ENCODE measurements at regions not wholly inside any gene's neighbourhood (a gene's known extent, or its start where the extent isn't known, plus 50 kb on each side); places are given as distances from the start of the nearest gene placed in this dataset.

DNA sequence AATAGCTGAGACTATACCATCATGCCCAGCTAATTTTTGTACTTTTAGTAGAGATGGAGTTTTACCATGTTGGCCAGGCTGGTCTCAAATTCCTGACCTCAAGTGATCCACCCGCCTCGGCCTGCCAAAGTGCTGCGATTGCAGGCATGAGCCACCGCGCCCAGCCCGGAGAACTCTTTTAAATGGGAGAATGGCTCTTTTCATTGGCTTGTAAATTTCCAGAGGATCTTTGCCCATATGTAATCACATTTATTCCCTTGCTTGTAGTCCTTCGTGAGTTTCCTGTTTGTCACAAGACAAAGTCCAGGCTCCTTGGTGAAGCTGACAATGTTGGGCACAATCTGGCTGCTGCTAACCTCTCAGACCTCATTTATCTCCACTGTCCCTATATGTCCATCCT lies 135.1 kb downstream of the CEP57L1 start:
- TF ChIP-seq, protein P1, sequence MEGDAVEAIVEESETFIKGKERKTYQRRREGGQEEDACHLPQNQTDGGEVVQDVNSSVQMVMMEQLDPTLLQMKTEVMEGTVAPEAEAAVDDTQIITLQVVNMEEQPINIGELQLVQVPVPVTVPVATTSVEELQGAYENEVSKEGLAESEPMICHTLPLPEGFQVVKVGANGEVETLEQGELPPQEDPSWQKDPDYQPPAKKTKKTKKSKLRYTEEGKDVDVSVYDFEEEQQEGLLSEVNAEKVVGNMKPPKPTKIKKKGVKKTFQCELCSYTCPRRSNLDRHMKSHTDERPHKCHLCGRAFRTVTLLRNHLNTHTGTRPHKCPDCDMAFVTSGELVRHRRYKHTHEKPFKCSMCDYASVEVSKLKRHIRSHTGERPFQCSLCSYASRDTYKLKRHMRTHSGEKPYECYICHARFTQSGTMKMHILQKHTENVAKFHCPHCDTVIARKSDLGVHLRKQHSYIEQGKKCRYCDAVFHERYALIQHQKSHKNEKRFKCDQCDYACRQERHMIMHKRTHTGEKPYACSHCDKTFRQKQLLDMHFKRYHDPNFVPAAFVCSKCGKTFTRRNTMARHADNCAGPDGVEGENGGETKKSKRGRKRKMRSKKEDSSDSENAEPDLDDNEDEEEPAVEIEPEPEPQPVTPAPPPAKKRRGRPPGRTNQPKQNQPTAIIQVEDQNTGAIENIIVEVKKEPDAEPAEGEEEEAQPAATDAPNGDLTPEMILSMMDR (IDR thresholded peaks at IDR 0.05; ENCODE audit: extremely low read depth in 1 of 2, insufficient read depth in 1 of 2, low read depth in 1 of 2, low read length in 2 of 2), result no peak
- TF ChIP-seq POLR2A (IDR thresholded peaks at IDR 0.05; ENCODE audit: low read depth, low read length), result no peak
